HS-5 (cell line): ENCODE measurements at regions not wholly inside any gene's neighbourhood (a gene's known extent, or its start where the extent isn't known, plus 50 kb on each side); places are given as distances from the start of the nearest gene placed in this dataset.
"Not testable (repeated sequence)": the region's sequence is repeated elsewhere in the genome, so short reads cannot be mapped to it uniquely, and the experiment has no call there.

Source experiments
- DNase-seq: peaks from one replicate; pipeline ENCODE4 v3.0.0-alpha.2; 2012; ENCODE audit warnings: low read depth

GRCh38 chr2:174697255-174697654 is 67.0 kb downstream of the CHRNA1 start:
- peak; percentile 29 for DNase-seq

- DNase-seq, result no peak
Observed at GRCh38 chr2:174694920-174695319, 69.4 kb downstream of the CHRNA1 start.

DNA sequence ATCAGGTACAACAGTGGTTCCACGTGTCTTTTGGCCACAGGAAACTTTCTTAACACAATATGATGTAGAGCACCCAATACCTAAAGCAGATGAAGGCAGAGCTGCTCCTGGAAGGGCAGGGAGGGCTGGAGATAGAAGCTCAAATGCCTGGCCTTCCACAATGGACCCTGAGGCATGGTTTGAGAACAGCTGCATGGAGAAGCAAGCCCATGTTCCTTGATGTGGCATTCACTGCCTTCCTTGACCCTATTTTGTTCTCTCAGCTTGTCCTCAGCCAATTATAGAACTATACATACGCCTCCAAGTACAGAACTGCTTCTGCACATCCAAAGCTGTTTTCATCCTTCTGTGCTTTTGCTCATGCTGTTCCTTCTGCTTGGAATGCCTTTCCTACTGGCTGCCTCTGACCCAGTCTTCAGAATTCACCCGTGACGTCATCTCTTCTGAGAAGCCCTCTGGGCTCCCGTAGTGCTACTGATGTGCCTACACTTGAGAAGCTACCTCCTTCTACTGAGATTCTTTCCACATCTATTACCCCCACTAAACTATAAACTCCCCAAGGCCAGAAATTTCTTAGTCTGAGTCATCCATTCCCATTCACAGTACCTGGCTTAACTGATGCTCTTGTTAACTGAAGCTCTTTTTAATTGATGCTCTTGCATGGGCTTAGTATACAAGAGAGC is 69.9 kb downstream of the CHRNA1 start:
- no peak for DNase-seq

- no peak for DNase-seq
Observed at GRCh38 chr2:174693344-174693743, 70.9 kb downstream of the CHRNA1 start.

GRCh38 chr2:174692256-174692919 is 71.9 kb downstream of the CHRNA1 start:
- DNase-seq, result no peak

DNA sequence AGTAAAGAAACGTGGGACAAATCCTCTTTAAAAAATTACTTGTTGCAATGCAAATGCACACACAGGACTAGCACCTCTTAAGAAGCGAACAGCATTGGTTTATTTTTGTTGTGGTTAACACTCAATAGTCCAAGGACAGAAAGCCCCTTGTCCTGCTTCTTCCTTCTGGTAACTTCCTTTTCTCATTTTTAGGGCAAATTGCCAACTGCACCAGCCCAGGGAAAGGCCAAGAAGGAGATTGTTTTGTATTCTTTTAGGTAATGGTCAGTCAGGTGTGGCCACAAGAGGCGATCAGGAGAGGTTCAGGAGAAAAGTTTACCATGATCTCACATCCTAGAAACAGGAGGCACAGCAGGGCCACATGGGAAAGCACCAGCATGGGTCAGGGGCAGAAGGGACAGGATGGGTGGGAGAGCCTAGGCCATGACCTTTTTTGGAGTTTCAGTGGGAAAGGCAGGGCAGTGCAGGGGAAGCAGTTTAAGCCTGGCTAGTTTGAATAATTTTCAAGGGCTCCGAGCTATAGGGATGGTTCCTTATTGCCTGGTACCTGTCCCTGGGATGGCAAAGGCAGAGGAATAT is 73.0 kb downstream of the CHRNA1 start:
- no peak for DNase-seq

- no peak for DNase-seq
Observed at GRCh38 chr2:174690026-174690425, 74.2 kb downstream of the CHRNA1 start.

DNA sequence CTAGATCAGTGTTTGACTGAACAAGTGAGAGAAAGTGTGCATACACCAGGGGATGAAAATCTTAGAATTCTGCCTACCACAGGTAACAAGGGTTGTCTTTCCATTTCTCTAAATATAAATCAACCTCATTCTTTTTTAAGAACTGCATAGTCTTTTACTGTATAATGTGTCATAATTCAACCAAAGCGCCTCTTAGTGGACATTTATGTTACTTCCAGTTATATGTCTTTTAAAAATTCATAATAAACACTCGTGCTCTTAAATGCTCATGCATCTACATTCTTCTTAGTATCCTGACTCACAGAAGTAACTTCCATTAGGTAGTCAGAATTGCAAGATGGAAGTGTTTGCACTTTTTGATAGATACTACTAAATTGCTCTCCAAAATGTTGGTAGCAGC is 76.2 kb downstream of the CHRNA1 start:
- DNase-seq, result peak; percentile 14

DNA sequence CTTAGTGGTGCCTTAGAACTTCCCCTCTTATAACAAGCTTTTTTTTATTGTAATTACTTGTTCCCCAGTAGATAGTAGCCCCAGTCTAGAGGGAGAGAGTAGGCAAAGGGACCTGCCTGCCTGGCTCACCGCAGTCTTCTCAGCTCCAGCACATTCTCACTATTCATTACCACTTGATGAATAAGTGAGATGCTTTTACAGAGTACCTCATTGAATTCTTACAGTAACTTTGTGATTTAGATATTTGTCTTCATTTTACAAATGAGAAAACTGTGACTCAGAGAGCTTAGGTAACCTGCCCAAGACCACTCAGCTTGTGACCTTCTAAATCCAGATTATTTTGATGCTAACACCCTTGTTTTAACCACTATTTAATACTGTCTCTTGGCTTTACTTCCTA is 77.8 kb downstream of the CHRNA1 start:
- DNase-seq, result no peak

- DNase-seq, result no peak
Observed at GRCh38 chr2:174683392-174683759, 80.9 kb downstream of the CHRNA1 start.

DNA sequence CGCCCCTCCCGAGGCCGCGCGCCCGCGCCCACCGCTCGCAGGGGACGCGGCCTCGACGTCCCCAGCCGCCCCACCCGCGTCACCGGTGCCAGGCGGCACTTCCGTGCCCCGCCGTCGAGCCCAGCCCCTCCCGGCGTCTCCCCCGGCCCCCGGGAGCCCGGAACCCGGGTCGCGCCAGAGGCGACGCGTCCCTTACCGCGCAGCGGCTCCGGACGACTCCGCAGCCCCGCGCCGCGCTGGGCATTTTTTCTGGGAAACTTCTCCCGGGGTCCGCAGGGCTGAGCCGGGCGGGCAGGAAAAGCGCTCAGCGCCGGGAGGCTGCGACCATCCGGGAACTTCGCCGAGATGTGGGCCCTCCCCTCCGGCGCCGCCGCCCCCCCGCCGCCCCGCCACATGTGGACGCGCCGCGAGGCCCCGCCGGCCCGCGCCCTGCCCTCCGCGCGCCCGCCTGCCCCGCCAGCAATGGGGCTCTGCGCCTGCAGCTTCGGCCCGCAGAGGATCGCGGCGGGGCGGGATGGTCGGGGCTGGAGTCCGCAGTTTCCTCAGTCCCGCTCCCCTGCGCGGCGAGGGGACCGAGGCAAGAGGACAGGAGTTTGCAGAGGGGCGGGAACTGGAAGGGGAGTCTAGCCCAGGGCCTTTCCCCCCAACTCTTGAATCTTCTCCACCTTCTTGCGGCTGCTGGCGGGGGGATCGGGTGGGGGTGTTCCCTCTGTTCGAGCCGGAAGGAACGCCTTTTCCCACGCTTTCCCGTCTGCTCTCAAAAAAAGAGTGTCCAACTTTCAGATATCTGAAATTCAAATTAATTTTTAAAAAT is 81.5 kb downstream of the CHRNA1 start:
- DNase-seq, result peak; percentile 28

GRCh38 chr2:174682007-174682577 is 82.2 kb downstream of the CHRNA1 start:
- peak; percentile 9 for DNase-seq

GRCh38 chr2:174681099-174682006 is 82.9 kb downstream of the CHRNA1 start:
- DNase-seq, result peak; percentile 20

DNA sequence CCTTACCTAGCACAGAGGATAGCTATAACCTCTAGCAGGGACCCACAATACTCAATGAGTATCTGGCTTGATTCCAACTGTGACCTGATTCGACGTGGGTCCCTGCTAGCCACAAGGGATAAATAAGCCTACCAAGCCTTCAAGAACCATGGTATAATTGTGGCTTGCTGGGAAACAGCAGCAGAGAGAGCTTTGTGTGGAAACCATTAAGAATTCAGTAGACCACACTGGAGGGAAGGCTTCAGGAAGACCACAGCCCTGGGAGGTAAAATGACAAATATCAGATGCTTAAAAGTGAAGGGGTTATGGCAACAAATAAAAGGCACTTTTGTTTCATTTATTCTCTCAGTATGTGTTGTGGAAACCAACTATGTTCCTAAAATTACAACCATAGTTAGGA is 82.6 kb upstream of the WIPF1 start:
- no peak for DNase-seq

DNA sequence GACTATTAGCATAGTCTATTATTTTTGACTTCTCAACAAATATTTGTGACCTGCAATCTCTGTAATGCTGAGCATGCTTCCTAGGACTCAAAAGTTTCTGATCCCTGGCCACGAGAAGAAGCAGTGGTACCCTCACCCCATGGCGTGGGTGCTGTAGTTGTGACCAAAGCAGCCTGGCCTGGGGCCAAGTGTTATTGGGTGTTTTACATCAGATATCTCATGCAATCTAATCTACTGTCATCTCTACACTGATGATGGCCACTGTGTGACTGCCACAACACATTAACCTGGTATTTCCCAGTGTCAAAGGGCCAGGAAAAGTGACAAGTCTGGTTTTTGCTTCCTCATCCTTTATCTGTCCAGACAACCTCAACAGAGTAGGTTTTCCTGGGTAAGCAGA is 80.8 kb upstream of the WIPF1 start:
- no peak for DNase-seq

GRCh38 chr2:174675615-174676014 is 78.0 kb upstream of the WIPF1 start:
- no peak for DNase-seq

DNA sequence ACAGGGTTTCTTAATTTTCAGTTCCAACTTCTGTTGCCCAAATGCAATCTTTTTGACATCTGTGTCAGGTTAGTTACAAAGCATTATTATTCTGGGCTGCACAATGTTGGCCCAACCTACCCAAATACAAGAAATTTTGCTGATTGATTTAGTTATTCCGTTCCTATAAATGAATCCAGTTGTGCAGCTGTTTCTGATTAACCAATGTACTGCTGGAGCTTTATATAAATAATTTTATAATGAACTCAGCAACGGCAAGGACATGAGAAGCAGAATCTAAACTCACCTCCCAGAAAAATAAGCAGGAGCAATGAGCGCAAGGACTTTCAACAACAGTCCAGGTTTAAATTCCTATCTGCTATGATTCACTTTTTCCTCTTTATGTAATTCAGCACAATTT is 76.3 kb upstream of the WIPF1 start:
- peak; percentile 15 for DNase-seq

DNA sequence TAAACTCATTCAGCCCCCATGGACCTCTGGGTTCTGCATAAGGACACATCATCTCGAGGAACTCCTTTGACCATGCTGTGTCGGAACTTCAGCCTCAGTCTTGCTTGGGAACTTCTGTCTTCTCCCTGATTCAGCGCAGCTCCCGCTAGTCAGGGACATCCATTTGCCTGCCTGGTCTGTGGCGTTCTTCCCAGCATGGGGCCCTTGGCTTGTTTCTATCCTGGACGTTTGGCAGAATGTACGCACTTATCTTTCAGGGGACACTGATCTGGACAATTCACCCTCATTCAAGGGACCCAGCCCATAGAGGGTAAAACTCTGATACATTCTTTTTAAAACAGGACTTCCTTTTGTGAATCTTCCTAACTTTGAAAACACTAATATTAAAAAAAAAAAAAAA is 75.8 kb upstream of the WIPF1 start:
- DNase-seq, result no peak

DNA sequence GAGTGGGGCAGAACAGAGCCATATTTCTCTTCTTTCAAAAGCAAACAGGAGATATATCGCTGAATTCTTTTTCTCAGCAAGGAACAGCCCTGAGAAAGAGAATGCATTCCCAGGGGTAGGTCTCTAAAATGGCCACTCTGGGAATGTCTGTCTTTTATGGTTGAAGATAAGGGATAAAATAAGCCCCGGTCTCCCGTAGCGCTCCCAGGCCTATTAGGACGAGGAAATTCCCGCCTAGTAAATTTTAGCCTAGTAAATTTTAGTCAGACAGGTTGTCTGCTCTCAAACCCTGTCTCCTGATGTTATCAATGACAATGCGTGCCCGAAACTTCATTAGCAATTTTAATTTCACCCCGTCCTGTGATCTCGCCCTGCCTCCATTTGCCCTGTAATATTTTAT is 73.9 kb upstream of the WIPF1 start:
- not testable (repeated sequence) for DNase-seq

DNA sequence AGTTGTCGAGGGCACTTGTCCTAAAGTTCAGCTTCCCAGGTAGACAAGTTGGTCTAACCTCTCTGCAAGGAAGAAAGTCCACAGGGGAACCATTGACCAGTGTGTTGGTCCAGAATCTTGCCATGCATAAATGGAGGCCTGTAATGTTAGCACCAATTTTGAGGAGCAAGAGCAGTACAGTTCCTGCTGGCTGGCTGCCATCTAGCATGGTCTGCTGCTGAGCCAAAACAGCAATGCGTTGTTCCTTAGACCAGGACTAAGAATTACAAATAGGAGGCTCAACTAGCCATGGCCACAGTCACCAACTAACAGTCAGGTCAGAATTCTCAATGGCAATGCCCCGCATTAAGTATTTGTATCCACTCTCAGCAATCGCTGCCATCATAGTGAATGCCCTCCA is 72.8 kb upstream of the WIPF1 start:
- no peak for DNase-seq

DNA sequence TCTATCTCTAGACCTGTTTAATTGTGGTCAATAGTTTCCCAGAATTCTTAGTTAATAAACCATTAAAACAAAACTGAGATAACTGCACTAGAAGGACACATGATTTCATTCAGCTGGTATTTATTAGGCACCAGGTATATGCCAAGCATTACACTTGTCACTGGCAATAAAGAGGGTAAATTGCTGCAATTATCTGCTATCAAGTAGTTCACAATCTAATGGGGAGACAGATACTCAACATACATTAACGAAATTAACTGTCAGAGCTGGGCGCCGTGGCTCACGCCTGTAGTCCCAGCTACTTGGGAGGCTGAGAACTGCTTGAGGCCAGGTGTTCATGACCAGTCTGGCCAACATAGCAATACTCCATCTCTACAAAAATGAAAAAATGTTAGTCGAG is 71.7 kb upstream of the WIPF1 start:
- no peak for DNase-seq
